ENCODE measurements at regions not wholly inside any gene's neighbourhood (a gene's known extent, or its start where the extent isn't known, plus 50 kb on each side); places are given as distances from the start of the nearest gene placed in this dataset.

DNA sequence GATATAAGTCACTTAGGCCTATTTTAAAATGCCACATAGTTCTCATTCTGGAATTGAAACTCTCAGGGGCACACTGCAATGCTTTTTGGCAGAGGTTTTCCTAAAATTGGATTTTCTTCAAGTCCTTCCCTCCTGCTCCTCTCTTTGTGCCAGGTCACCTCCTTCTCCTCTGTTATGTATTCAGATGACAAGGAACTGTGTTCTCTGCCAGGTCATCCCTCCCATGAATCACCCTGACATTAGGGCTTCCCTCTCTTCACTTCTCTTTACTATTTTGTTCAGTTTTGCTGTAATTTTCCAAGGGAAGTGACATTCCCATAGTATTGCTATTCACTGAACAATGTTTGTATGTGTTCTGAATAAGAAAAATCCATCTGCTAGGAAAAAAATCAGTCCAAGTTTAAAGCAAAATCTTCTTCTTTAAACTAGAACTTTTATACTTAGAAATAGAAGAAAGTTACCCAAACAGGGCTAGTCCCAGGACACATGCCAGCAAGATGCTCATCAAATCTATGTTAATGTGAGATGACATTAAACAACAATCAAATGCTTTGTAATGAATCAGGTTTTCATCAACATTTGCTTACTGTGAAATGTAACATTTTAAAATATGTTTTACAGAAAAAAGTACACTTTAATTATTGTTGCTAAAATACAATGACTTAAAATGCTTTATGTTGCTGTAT is 461.1 kb downstream of the MMUT start:
- TF ChIP-seq, protein P1, sequence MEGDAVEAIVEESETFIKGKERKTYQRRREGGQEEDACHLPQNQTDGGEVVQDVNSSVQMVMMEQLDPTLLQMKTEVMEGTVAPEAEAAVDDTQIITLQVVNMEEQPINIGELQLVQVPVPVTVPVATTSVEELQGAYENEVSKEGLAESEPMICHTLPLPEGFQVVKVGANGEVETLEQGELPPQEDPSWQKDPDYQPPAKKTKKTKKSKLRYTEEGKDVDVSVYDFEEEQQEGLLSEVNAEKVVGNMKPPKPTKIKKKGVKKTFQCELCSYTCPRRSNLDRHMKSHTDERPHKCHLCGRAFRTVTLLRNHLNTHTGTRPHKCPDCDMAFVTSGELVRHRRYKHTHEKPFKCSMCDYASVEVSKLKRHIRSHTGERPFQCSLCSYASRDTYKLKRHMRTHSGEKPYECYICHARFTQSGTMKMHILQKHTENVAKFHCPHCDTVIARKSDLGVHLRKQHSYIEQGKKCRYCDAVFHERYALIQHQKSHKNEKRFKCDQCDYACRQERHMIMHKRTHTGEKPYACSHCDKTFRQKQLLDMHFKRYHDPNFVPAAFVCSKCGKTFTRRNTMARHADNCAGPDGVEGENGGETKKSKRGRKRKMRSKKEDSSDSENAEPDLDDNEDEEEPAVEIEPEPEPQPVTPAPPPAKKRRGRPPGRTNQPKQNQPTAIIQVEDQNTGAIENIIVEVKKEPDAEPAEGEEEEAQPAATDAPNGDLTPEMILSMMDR (IDR thresholded peaks at IDR 0.05), result no peak
- DNase-seq (ENCODE audit: low spot score) (no peak), ATAC-seq (ENCODE audit: low FRiP score) (peak; percentile 83)

DNA sequence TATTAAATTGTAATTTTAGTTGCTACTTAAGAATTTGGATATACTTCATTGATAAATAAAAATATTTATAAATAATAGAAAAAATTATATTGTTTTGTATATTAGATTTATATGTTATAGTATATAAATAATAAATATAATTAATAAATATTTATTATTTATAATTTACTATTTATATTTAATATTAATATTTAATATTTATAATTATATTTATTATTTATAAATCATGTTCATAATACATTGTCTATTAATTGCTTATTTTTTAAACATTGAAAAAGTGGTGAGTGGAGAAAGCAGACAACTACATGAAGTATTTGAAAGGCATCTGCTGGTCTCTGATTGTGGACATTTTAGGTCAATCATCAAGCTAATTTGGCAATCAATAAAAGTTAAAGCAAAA is 464.5 kb downstream of the MMUT start:
- ATAC-seq (ENCODE audit: low FRiP score) (no peak), DNase-seq (ENCODE audit: low spot score) (no peak)
- TF ChIP-seq, protein P1 (IDR thresholded peaks at IDR 0.05), result no peak

GRCh38 chr6:48996461-48997119 is 466.5 kb downstream of the MMUT start:
- DNase-seq (ENCODE audit: low spot score) (no peak), ATAC-seq (ENCODE audit: low FRiP score) (no peak)
- TF ChIP-seq, protein P1 (IDR thresholded peaks at IDR 0.05), result no peak

- TF ChIP-seq, protein P1 (IDR thresholded peaks at IDR 0.05), result no peak
- DNase-seq (ENCODE audit: low spot score), result no peak
- no peak for ATAC-seq (ENCODE audit: low FRiP score)
Measured at GRCh38 chr6:48994811-48995210, 468.2 kb downstream of the MMUT start.

- no peak for DNase-seq (ENCODE audit: low spot score)
Measured at GRCh38 chr6:48990739-48991138, 472.3 kb downstream of the MMUT start.

DNA sequence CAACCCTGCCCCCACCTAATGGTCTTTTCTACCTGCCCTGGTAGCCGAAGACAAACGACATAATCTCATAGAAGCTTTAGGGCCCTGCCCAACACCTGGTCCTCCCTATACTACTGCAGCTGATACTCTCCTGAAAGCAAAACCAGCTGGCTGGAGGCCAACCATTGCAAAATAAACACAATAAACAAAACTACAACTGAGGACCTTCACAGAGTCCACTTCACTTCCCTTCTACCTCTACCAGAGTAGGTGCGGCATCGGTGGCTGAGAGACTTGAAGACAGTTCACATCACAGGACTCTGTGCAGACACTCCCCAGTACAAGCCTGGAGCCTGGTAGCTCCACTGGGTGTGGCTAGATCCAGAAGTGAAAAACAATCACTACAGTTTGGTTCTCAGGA is 476.2 kb downstream of the MMUT start:
- DNase-seq (ENCODE audit: low spot score) (no peak), ATAC-seq (ENCODE audit: low FRiP score) (no peak)
- TF ChIP-seq, protein P1 (IDR thresholded peaks at IDR 0.05), result no peak

More at GRCh38 chr6:48990739-48991138, 472.3 kb downstream of the MMUT start:
- TF ChIP-seq, protein P1 (IDR thresholded peaks at IDR 0.05), result no peak
- no peak for ATAC-seq (ENCODE audit: low FRiP score)

- ATAC-seq (ENCODE audit: low FRiP score) (no peak), DNase-seq (ENCODE audit: low spot score) (no peak)
- TF ChIP-seq, protein P1 (IDR thresholded peaks at IDR 0.05), result no peak
Measured at GRCh38 chr6:48986105-48986504, 476.9 kb downstream of the MMUT start.

Data from omental fat pad (tissue), 3 donors.